A673 (cell line): ENCODE measurements at regions not wholly inside any gene's neighbourhood (a gene's known extent, or its start where the extent isn't known, plus 50 kb on each side); places are given as distances from the start of the nearest gene placed in this dataset.

Source experiments
- EZH2 ChIP-seq: fragments of 200-600 bp; sonication (generic); IDR thresholded peaks from 2 replicates; pipeline ENCODE4 v1.6.1; 2017; ENCODE audit warnings: borderline replicate concordance, low read depth, mild to moderate bottlenecking, mixed read lengths, antibody characterized with exemption, low read length; ENCODE audit not compliant: poor library complexity, severe bottlenecking
- TF ChIP-seq, protein P1 (sequence below): fragments of 300-800, 200-600 bp; sonication (generic); conservative IDR thresholded peaks from 2 replicates; pipeline ENCODE4 v1.5.1; 2017; ENCODE audit warnings: low read depth, mild to moderate bottlenecking, antibody characterized with exemption, low read length, moderate library complexity, mixed read lengths

GRCh38 chr10:24792638-24793037 is 69.0 kb upstream of the ARHGAP21 start:
- TF ChIP-seq, protein P1, sequence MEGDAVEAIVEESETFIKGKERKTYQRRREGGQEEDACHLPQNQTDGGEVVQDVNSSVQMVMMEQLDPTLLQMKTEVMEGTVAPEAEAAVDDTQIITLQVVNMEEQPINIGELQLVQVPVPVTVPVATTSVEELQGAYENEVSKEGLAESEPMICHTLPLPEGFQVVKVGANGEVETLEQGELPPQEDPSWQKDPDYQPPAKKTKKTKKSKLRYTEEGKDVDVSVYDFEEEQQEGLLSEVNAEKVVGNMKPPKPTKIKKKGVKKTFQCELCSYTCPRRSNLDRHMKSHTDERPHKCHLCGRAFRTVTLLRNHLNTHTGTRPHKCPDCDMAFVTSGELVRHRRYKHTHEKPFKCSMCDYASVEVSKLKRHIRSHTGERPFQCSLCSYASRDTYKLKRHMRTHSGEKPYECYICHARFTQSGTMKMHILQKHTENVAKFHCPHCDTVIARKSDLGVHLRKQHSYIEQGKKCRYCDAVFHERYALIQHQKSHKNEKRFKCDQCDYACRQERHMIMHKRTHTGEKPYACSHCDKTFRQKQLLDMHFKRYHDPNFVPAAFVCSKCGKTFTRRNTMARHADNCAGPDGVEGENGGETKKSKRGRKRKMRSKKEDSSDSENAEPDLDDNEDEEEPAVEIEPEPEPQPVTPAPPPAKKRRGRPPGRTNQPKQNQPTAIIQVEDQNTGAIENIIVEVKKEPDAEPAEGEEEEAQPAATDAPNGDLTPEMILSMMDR: no peak
- TF ChIP-seq EZH2: no peak
